Neural progenitor cell (in vitro differentiated cells): ENCODE measurements at regions not wholly inside any gene's neighbourhood (a gene's known extent, or its start where the extent isn't known, plus 50 kb on each side); places are given as distances from the start of the nearest gene placed in this dataset.

Source experiments
- EZH2 ChIP-seq: fragments of 200-600 bp; sonication (generic); IDR thresholded peaks from 2 replicates; pipeline ENCODE4 v1.6.1; 2017; ENCODE audit warnings: antibody characterized with exemption, mild to moderate bottlenecking, moderate library complexity
- TF ChIP-seq, protein P1 (sequence below): fragments of 200-600 bp; sonication (generic); IDR thresholded peaks from 2 replicates; pipeline ENCODE4 v1.5.1; 2017; ENCODE audit warnings: antibody characterized with exemption, mild to moderate bottlenecking

DNA sequence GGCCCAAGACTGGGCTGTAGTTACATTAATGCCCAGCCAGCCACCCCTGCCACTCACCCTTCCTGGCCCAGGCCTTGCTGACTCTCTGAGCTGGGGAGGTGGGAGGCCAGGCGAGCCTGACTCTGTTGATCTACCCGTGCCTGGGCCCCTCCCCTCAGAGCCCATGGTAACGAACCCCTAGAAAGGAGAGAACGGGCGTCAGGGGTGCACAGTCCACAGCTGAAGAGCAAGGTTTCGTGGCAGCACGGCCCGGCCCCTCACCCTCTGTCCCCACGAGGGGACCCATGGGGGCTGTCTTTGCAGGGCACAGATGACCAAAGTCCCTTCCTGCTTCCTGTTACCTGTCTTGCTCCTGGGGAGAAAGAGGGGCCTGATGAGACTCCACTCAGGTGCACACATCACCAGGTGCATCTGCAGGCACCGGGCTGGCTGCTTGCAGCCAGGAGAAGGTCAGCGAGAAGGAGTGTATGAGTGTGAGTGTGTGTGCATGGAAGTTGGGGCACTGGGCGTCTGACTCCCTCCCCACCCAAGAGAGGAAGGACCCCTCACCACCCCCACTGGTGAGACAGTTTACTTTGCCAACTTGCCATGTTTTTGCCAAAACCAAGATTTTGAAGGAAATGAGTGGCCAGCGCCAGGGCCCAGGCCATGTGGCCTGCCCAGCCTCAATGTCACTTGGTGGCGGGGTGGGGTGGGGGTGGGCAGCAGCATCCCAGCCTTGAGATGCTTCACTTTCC lies 359.1 kb downstream of the SEC14L1 start:
- TF ChIP-seq, protein P1, sequence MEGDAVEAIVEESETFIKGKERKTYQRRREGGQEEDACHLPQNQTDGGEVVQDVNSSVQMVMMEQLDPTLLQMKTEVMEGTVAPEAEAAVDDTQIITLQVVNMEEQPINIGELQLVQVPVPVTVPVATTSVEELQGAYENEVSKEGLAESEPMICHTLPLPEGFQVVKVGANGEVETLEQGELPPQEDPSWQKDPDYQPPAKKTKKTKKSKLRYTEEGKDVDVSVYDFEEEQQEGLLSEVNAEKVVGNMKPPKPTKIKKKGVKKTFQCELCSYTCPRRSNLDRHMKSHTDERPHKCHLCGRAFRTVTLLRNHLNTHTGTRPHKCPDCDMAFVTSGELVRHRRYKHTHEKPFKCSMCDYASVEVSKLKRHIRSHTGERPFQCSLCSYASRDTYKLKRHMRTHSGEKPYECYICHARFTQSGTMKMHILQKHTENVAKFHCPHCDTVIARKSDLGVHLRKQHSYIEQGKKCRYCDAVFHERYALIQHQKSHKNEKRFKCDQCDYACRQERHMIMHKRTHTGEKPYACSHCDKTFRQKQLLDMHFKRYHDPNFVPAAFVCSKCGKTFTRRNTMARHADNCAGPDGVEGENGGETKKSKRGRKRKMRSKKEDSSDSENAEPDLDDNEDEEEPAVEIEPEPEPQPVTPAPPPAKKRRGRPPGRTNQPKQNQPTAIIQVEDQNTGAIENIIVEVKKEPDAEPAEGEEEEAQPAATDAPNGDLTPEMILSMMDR, result no peak
- TF ChIP-seq EZH2, result no peak
